GM23338 (cell line): ENCODE measurements at regions not wholly inside any gene's neighbourhood (a gene's known extent, or its start where the extent isn't known, plus 50 kb on each side); places are given as distances from the start of the nearest gene placed in this dataset.

Source experiments
- ATAC-seq: fragments of 200-7000 bp; cut with Tn5 transposase; 3 replicates; pipeline ENCODE4 v1.9.1; 2020
- DNase-seq: peaks from one replicate; pipeline ENCODE4 v3.0.0-alpha.2; 2015; ENCODE audit warnings: low spot score
- H2AFZ ChIP-seq: fragments of 200-600 bp; sonication (generic); 2 replicates; pipeline ENCODE4 v1.8.0; 2016; ENCODE audit warnings: antibody characterized with exemption, mild to moderate bottlenecking, moderate library complexity
- H3F3A ChIP-seq: fragments of 200-600 bp; sonication (generic); replicated peaks from 2 replicates; pipeline ENCODE4 v1.8.0; 2017; ENCODE audit warnings: antibody characterized with exemption, mixed run types, low read depth
- H3K27ac ChIP-seq: fragments of 200-600 bp; sonication (generic); 2 replicates; pipeline ENCODE4 v1.6.1; 2016; ENCODE audit warnings: low read depth
- H3K27me3 ChIP-seq: fragments of 200-600 bp; sonication (generic); 2 replicates; pipeline ENCODE4 v1.8.0; 2016; ENCODE audit warnings: mild to moderate bottlenecking, mixed run types, moderate library complexity; ENCODE audit not compliant: insufficient read depth
- H3K36me3 ChIP-seq: fragments of 200-600 bp; sonication (generic); 2 replicates; pipeline ENCODE4 v1.8.0; 2016; ENCODE audit warnings: mild to moderate bottlenecking; ENCODE audit not compliant: insufficient read depth
- H3K4me1 ChIP-seq: fragments of 200-600 bp; sonication (generic); 2 replicates; pipeline ENCODE4 v1.8.0; 2016; ENCODE audit warnings: mild to moderate bottlenecking, moderate library complexity; ENCODE audit not compliant: insufficient read depth
- H3K4me2 ChIP-seq: fragments of 200-600 bp; sonication (generic); 2 replicates; pipeline ENCODE4 v1.7.1; 2017; ENCODE audit warnings: mixed run types
- H3K4me3 ChIP-seq: fragments of 200-600 bp; sonication (generic); 2 replicates; pipeline ENCODE4 v1.6.1; 2016; ENCODE audit warnings: mixed run types
- H3K79me2 ChIP-seq: fragments of 200-600 bp; sonication (generic); replicated peaks from 2 replicates; pipeline ENCODE4 v1.8.0; 2017; ENCODE audit warnings: mild to moderate bottlenecking; ENCODE audit not compliant: insufficient read depth
- H3K9me2 ChIP-seq: fragments of 200-600 bp; sonication (generic); 2 replicates; pipeline ENCODE4 v1.8.0; 2017; ENCODE audit not compliant: insufficient read depth
- H4K20me1 ChIP-seq: fragments of 200-600 bp; sonication (generic); replicated peaks from 2 replicates; pipeline ENCODE4 v1.8.0; 2017; ENCODE audit warnings: mild to moderate bottlenecking; ENCODE audit not compliant: insufficient read depth
- H3K27ac Mint-ChIP-seq: 2 replicates; pipeline ENCODE4 v1.8.0; 2020; ENCODE audit warnings: inconsistent platforms, mild to moderate bottlenecking, moderate library complexity, mixed read lengths
- H3K27me3 Mint-ChIP-seq: 3 replicates; pipeline ENCODE4 v1.8.0; 2022; ENCODE audit warnings: low read depth, mild to moderate bottlenecking, moderate library complexity, mixed read lengths, inconsistent platforms; ENCODE audit not compliant: insufficient read depth, poor library complexity
- H3K36me3 Mint-ChIP-seq: 3 replicates; pipeline ENCODE4 v1.8.0; 2021; ENCODE audit warnings: low read depth, mild to moderate bottlenecking, inconsistent platforms, moderate library complexity, mixed read lengths
- H3K4me1 Mint-ChIP-seq: 3 replicates; pipeline ENCODE4 v1.8.0; 2020; ENCODE audit warnings: mild to moderate bottlenecking, inconsistent platforms, mixed read lengths
- H3K4me3 Mint-ChIP-seq: 3 replicates; pipeline ENCODE4 v1.8.0; 2021; ENCODE audit warnings: moderate library complexity, mild to moderate bottlenecking, inconsistent platforms, mixed read lengths
- H3K9me3 Mint-ChIP-seq: 3 replicates; pipeline ENCODE4 v1.8.0; 2020; ENCODE audit warnings: moderate library complexity, mild to moderate bottlenecking, inconsistent platforms, mixed read lengths
- CREB1 ChIP-seq: fragments of 250-450 bp; sonication (Bioruptor Pico); IDR thresholded peaks from 2 replicates; pipeline ENCODE4 v1.5.0; 2020; ENCODE audit warnings: low read depth, mild to moderate bottlenecking, moderate library complexity
- CTCF ChIP-seq, 2 experiments: fragments of 200-600 bp in 1 of 2; sonication (generic) in 1 of 2; conservative IDR thresholded peaks; 2 replicates each; pipeline versions ENCODE4 v1.5.1 to v1.6.1; 2016 to 2017; ENCODE audit warnings: antibody characterized with exemption in 2 of 2, low read depth in 2 of 2, mild to moderate bottlenecking in 2 of 2, moderate library complexity in 1 of 2
- EZH2 ChIP-seq: fragments of 200-600 bp; sonication (generic); IDR thresholded peaks from one replicate; pipeline ENCODE4 v1.8.0; 2017; ENCODE audit warnings: antibody characterized with exemption, mild to moderate bottlenecking, low read depth; ENCODE audit not compliant: unreplicated experiment
- EZH2phosphoT487 ChIP-seq: fragments of 200-600 bp; sonication (generic); IDR thresholded peaks from one replicate; pipeline ENCODE4 v1.8.1; 2018; ENCODE audit warnings: antibody characterized with exemption; ENCODE audit not compliant: unreplicated experiment
- JUNB ChIP-seq: IDR thresholded peaks from one replicate; pipeline ENCODE4 v1.6.1; 2016; ENCODE audit warnings: antibody characterized with exemption; ENCODE audit not compliant: unreplicated experiment
- NANOG ChIP-seq: IDR thresholded peaks from 2 replicates; pipeline ENCODE4 v1.6.1; 2016; ENCODE audit warnings: antibody characterized with exemption, borderline replicate concordance
- POLR2AphosphoS5 ChIP-seq: IDR thresholded peaks from 2 replicates; pipeline ENCODE4 v1.6.1; 2016; ENCODE audit warnings: antibody characterized with exemption, low read depth
- REST ChIP-seq: IDR thresholded peaks from one replicate; pipeline ENCODE4 v1.6.1; 2018; ENCODE audit warnings: antibody characterized with exemption; ENCODE audit not compliant: unreplicated experiment
- STAT1 ChIP-seq: IDR thresholded peaks from one replicate; pipeline ENCODE4 v1.6.1; 2016; ENCODE audit warnings: antibody characterized with exemption; ENCODE audit not compliant: unreplicated experiment
- ZNF114 ChIP-seq: fragments of 250-450 bp; sonication (Bioruptor Pico); IDR thresholded peaks from 2 replicates; pipeline ENCODE4 v1.5.0; 2020; ENCODE audit warnings: mild to moderate bottlenecking, moderate library complexity
- ZNF331 ChIP-seq: fragments of 250-450 bp; sonication (Bioruptor Pico); IDR thresholded peaks from 2 replicates; pipeline ENCODE4 v1.5.0; 2020; ENCODE audit warnings: low read depth, mild to moderate bottlenecking, moderate library complexity
- TF ChIP-seq, protein P1 (sequence below): IDR thresholded peaks from 2 replicates; pipeline ENCODE4 v1.6.1; 2016; ENCODE audit warnings: antibody characterized with exemption
- TF ChIP-seq, protein P2 (sequence below): fragments of 250-450 bp; sonication (Bioruptor Pico); IDR thresholded peaks from 2 replicates; pipeline ENCODE4 v1.5.0; 2020; ENCODE audit warnings: mild to moderate bottlenecking, moderate library complexity

GRCh38 chr2:129883121-129883520 lies 96.3 kb upstream of the RAB6C start:
- H3K4me3 Mint-ChIP-seq, result no peak overlapping the region
- H3K36me3 ChIP-seq, result no peaks in the 10 kb centered on the region
- TF ChIP-seq STAT1 (no peak), REST (no peak), NANOG (no peak), EZH2 (no peak), EZH2phosphoT487 (no peak), ZNF114 (no peak), POLR2AphosphoS5 (no peak), ZNF331 (CRISPR knock-in tag) (no peak), CTCF (conservative IDR thresholded peaks at IDR 0.05; ENCODE audit: low read depth in 2 of 2) (no peak), JUNB (no peak), CREB1 (no peak)
- TF ChIP-seq, protein P1, sequence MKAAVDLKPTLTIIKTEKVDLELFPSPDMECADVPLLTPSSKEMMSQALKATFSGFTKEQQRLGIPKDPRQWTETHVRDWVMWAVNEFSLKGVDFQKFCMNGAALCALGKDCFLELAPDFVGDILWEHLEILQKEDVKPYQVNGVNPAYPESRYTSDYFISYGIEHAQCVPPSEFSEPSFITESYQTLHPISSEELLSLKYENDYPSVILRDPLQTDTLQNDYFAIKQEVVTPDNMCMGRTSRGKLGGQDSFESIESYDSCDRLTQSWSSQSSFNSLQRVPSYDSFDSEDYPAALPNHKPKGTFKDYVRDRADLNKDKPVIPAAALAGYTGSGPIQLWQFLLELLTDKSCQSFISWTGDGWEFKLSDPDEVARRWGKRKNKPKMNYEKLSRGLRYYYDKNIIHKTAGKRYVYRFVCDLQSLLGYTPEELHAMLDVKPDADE, result no peak
- TF ChIP-seq, protein P2, sequence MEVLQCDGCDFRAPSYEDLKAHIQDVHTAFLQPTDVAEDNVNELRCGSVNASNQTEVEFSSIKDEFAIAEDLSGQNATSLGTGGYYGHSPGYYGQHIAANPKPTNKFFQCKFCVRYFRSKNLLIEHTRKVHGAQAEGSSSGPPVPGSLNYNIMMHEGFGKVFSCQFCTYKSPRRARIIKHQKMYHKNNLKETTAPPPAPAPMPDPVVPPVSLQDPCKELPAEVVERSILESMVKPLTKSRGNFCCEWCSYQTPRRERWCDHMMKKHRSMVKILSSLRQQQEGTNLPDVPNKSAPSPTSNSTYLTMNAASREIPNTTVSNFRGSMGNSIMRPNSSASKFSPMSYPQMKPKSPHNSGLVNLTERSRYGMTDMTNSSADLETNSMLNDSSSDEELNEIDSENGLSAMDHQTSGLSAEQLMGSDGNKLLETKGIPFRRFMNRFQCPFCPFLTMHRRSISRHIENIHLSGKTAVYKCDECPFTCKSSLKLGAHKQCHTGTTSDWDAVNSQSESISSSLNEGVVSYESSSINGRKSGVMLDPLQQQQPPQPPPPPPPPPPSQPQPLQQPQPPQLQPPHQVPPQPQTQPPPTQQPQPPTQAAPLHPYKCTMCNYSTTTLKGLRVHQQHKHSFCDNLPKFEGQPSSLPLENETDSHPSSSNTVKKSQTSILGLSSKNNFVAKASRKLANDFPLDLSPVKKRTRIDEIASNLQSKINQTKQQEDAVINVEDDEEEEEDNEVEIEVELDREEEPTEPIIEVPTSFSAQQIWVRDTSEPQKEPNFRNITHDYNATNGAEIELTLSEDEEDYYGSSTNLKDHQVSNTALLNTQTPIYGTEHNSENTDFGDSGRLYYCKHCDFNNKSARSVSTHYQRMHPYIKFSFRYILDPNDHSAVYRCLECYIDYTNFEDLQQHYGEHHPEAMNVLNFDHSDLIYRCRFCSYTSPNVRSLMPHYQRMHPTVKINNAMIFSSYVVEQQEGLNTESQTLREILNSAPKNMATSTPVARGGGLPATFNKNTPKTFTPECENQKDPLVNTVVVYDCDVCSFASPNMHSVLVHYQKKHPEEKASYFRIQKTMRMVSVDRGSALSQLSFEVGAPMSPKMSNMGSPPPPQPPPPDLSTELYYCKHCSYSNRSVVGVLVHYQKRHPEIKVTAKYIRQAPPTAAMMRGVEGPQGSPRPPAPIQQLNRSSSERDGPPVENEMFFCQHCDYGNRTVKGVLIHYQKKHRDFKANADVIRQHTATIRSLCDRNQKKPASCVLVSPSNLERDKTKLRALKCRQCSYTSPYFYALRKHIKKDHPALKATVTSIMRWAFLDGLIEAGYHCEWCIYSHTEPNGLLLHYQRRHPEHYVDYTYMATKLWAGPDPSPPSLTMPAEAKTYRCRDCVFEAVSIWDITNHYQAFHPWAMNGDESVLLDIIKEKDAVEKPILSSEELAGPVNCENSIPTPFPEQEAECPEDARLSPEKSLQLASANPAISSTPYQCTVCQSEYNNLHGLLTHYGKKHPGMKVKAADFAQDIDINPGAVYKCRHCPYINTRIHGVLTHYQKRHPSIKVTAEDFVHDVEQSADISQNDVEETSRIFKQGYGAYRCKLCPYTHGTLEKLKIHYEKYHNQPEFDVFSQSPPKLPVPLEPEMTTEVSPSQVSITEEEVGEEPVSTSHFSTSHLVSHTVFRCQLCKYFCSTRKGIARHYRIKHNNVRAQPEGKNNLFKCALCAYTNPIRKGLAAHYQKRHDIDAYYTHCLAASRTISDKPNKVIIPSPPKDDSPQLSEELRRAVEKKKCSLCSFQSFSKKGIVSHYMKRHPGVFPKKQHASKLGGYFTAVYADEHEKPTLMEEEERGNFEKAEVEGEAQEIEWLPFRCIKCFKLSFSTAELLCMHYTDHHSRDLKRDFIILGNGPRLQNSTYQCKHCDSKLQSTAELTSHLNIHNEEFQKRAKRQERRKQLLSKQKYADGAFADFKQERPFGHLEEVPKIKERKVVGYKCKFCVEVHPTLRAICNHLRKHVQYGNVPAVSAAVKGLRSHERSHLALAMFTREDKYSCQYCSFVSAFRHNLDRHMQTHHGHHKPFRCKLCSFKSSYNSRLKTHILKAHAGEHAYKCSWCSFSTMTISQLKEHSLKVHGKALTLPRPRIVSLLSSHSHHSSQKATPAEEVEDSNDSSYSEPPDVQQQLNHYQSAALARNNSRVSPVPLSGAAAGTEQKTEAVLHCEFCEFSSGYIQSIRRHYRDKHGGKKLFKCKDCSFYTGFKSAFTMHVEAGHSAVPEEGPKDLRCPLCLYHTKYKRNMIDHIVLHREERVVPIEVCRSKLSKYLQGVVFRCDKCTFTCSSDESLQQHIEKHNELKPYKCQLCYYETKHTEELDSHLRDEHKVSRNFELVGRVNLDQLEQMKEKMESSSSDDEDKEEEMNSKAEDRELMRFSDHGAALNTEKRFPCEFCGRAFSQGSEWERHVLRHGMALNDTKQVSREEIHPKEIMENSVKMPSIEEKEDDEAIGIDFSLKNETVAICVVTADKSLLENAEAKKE (CRISPR knock-in tag), result no peak
- H4K20me1 ChIP-seq, result no peaks in the 10 kb centered on the region
- H3K9me2 ChIP-seq, result peaks cover 5% of the 10 kb centered on the region; the same call in 1 of the 2 replicates
- DNase-seq (no peak), ATAC-seq (no peak)
- H3K27ac Mint-ChIP-seq, result no peak overlapping the region
- H2AFZ ChIP-seq, result no peak overlapping the region
- H3F3A ChIP-seq, result no peaks in the 10 kb centered on the region
- no peaks in the 10 kb centered on the region for H3K36me3 Mint-ChIP-seq
- no peaks in the 10 kb centered on the region for H3K27me3 ChIP-seq
- no peak overlapping the region for H3K4me2 ChIP-seq
- H3K79me2 ChIP-seq, result no peaks in the 10 kb centered on the region
- H3K27ac ChIP-seq, result no peak overlapping the region
- no peak overlapping the region for H3K4me3 ChIP-seq
- peaks cover 22% of the 10 kb centered on the region for H3K4me1 Mint-ChIP-seq
- no peaks in the 10 kb centered on the region for H3K27me3 Mint-ChIP-seq
- peaks cover 17% of the 10 kb centered on the region for H3K4me1 ChIP-seq
- H3K9me3 Mint-ChIP-seq, result no peaks in the 10 kb centered on the region
